NB4 (cell line): ENCODE measurements at regions not wholly inside any gene's neighbourhood (a gene's known extent, or its start where the extent isn't known, plus 50 kb on each side); places are given as distances from the start of the nearest gene placed in this dataset.

ENCODE experiments used
- DNase-seq: peaks from one replicate; pipeline ENCODE4 v3.0.0; 2010; ENCODE audit warnings: low read depth
- H3K4me3 ChIP-seq: one replicate; pipeline ENCODE4 v1.5.1; 2011; ENCODE audit warnings: mild to moderate bottlenecking, low read depth, low read length, moderate library complexity
- MYC ChIP-seq: IDR thresholded peaks from 2 replicates; pipeline ENCODE4 v1.6.1; 2011; ENCODE audit warnings: low read depth, low read length
- POLR2A ChIP-seq: IDR thresholded peaks from 2 replicates; pipeline ENCODE4 v1.6.1; 2011; ENCODE audit warnings: mild to moderate bottlenecking; ENCODE audit not compliant: insufficient read length; ENCODE audit errors: extremely low read depth
- TF ChIP-seq, protein P1 (sequence below): IDR thresholded peaks from 2 replicates; pipeline ENCODE4 v1.6.1; 2011; ENCODE audit warnings: low read depth, low read length
- TF ChIP-seq, protein P2 (sequence below): IDR thresholded peaks from one replicate; pipeline ENCODE4 v1.5.1; 2012; ENCODE audit warnings: low read depth, low read length

DNA sequence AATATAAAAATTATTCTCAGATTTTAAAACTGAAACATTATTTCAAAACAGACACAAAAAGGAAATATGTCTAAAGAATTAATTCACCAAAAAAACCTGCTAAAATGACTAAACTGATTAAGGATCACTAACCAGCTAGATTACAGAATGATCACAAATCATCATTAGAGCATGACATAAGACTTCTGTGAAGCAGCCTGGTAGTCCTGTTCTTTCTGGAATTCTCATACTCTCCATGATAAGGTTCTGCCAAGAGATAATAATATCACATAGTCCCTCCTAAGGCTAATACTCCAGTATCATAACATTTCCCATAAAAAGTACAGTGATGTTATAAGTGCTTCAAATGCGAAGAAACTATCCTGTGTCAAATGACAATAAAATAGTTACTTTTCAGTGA is 1814.9 kb downstream of the SLITRK5 start:
- DNase-seq = no peak
- H3K4me3 ChIP-seq = no peak overlapping the region
- TF ChIP-seq, protein P1, sequence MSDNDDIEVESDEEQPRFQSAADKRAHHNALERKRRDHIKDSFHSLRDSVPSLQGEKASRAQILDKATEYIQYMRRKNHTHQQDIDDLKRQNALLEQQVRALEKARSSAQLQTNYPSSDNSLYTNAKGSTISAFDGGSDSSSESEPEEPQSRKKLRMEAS = no peak
- TF ChIP-seq POLR2A = no peak
- no peak for TF ChIP-seq MYC
- TF ChIP-seq, protein P2, sequence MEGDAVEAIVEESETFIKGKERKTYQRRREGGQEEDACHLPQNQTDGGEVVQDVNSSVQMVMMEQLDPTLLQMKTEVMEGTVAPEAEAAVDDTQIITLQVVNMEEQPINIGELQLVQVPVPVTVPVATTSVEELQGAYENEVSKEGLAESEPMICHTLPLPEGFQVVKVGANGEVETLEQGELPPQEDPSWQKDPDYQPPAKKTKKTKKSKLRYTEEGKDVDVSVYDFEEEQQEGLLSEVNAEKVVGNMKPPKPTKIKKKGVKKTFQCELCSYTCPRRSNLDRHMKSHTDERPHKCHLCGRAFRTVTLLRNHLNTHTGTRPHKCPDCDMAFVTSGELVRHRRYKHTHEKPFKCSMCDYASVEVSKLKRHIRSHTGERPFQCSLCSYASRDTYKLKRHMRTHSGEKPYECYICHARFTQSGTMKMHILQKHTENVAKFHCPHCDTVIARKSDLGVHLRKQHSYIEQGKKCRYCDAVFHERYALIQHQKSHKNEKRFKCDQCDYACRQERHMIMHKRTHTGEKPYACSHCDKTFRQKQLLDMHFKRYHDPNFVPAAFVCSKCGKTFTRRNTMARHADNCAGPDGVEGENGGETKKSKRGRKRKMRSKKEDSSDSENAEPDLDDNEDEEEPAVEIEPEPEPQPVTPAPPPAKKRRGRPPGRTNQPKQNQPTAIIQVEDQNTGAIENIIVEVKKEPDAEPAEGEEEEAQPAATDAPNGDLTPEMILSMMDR = no peak

DNA sequence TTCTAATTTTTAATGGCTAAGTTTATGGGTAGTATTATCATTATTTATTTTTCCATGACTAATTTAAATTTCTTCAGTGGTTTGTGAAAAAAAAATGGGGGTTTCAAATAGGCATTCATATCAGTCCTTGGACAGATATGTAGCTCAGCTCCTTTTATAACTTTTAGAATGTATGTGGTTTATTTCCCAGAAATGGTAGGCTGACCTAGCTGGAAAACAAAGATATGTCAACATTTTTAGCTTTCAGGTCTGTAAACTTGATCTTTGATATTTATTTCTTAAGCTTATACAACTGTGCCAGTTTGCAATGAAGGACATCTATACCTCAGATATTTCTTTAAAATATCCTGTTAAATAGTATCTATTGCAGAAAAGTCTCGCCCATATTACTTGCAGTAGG is 1815.5 kb downstream of the SLITRK5 start:
- no peak for DNase-seq
- TF ChIP-seq POLR2A (no peak), MYC (no peak)
- TF ChIP-seq, protein P2 = no peak
- TF ChIP-seq, protein P1 = no peak
- H3K4me3 ChIP-seq = no peak overlapping the region

DNA sequence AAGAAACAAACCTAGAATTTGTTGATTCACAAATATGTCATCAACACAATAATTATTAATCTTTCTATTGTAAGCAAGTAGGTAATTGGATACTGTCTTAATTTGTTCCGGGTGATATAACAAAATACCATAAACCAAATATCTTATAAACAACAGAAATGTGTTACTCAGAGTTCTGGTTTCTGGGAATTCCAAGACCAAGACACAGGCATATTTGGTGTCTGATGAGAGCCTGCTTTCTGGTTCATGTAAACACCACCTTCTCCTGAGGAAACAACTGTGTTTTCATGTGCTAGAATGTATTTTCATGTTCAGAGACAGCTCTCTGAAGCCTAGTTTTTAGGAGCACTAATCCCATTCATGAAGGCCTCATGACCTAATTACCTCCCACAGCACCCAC is 1819.5 kb downstream of the SLITRK5 start:
- DNase-seq = no peak
- H3K4me3 ChIP-seq = no peak overlapping the region
- TF ChIP-seq, protein P1 = no peak
- TF ChIP-seq, protein P2 = no peak
- no peak for TF ChIP-seq MYC

DNA sequence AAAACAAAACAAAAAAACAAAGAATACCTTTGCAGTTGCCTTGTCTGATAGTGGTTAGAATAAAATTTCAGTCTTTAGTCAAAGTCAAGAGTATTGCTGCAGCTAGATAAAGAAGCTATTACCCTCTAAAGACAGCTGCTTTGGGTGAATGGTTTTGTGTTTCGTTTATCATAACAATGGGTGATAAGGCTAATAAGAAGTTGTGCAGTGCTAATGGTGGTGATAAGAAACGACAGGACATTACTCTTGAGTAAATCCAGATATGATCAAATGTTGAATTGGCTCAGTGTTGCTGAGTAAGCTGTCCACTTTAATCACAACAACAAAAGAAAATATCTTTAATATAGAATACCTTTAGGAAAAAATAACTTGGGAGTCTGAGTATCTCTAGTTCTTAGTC is 1825.3 kb downstream of the SLITRK5 start:
- H3K4me3 ChIP-seq = no peak overlapping the region
- no peak for DNase-seq
- TF ChIP-seq, protein P1 = no peak
- no peak for TF ChIP-seq MYC
- TF ChIP-seq POLR2A = no peak
- TF ChIP-seq, protein P2 = no peak

DNA sequence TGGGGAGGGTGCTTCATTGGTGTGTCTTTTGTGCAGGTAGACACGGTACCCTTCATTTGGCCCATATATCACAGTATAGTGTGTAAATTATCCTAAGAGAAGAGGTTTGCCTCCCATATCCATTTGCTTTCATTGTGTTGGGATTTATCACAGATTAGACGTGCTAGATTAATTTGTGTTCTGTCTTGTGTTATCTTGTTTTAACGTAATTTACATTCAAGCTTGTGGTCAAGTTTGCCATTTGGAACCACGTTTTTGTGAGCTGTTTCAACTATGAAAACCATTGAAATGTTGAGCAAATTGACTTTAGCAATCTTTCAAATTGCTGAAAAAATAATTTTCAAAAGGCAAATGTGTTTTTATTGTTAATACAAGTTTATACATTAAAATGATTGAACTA is 1826.5 kb downstream of the SLITRK5 start:
- no peak for DNase-seq
- no peak overlapping the region for H3K4me3 ChIP-seq
- TF ChIP-seq, protein P2 = no peak
- TF ChIP-seq, protein P1 = no peak
- no peak for TF ChIP-seq MYC
- no peak for TF ChIP-seq POLR2A

DNA sequence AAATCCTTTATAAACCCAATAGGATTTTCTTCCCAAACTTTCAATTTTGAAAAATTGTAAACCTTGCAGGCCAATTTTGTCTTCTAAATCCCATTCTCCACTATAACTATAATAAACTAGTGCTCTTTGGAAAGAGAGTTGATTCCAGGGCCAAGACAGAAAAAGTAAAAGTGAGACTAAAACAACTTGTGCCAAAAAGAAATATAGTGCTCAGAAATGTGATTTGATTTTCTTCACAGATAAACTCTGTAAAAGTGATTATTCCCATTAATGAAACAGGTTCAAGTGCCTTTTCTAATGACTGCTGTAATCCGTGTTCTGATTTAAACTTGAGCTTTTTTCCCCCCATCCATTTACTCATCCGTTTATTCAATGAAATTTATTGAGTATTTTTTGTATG is 1831.1 kb downstream of the SLITRK5 start:
- no peak for DNase-seq
- TF ChIP-seq POLR2A = no peak
- TF ChIP-seq, protein P1 = no peak
- TF ChIP-seq, protein P2 = no peak
- TF ChIP-seq MYC = no peak
- no peak overlapping the region for H3K4me3 ChIP-seq
